Loucy (cell line): ENCODE measurements at regions not wholly inside any gene's neighbourhood (a gene's known extent, or its start where the extent isn't known, plus 50 kb on each side); places are given as distances from the start of the nearest gene placed in this dataset.

Experiments
- H2AFZ ChIP-seq: fragments of 200-600 bp; sonication (generic); 2 replicates; pipeline ENCODE4 v1.6.0; 2016; ENCODE audit warnings: antibody characterized with exemption, mild to moderate bottlenecking, low read length, moderate library complexity
- H3F3A ChIP-seq: fragments of 200-600 bp; 2 replicates; pipeline ENCODE4 v1.6.0; 2016; ENCODE audit warnings: antibody characterized with exemption, low read depth, mild to moderate bottlenecking
- H3K27me3 ChIP-seq: fragments of 200-600 bp; sonication (generic); 2 replicates; pipeline ENCODE4 v1.6.1; 2014; ENCODE audit warnings: low read length, mild to moderate bottlenecking; ENCODE audit not compliant: insufficient read depth, poor library complexity, severe bottlenecking
- H3K36me3 ChIP-seq: fragments of 200-600 bp; sonication (generic); 2 replicates; pipeline ENCODE4 v1.6.1; 2016; ENCODE audit warnings: low read length; ENCODE audit not compliant: insufficient read depth
- H3K4me1 ChIP-seq: fragments of 200-600 bp; sonication (generic); 2 replicates; pipeline ENCODE4 v1.5.1; 2014; ENCODE audit warnings: low read length, mild to moderate bottlenecking; ENCODE audit not compliant: insufficient read depth, poor library complexity, severe bottlenecking
- H3K4me2 ChIP-seq: fragments of 200-600 bp; sonication (generic); 2 replicates; pipeline ENCODE4 v1.6.0; 2014; ENCODE audit warnings: antibody characterized with exemption, low read length, low read depth, mild to moderate bottlenecking; ENCODE audit not compliant: poor library complexity, severe bottlenecking
- H3K4me3 ChIP-seq: fragments of 200-600 bp; sonication (generic); 2 replicates; pipeline ENCODE4 v1.5.1; 2014; ENCODE audit warnings: low read length, mild to moderate bottlenecking, mixed read lengths; ENCODE audit not compliant: poor library complexity, severe bottlenecking
- H3K79me2 ChIP-seq: fragments of 200-600 bp; sonication (generic); 2 replicates; pipeline ENCODE4 v1.6.1; 2014; ENCODE audit warnings: low read length; ENCODE audit not compliant: insufficient read depth
- H3K9ac ChIP-seq: fragments of 200-600 bp; sonication (generic); 2 replicates; pipeline ENCODE4 v1.6.0; 2014; ENCODE audit warnings: mild to moderate bottlenecking, low read depth, low read length, moderate library complexity; ENCODE audit not compliant: poor library complexity, severe bottlenecking
- H3K9me2 ChIP-seq: fragments of 200-600 bp; sonication (generic); replicated peaks from 2 replicates; pipeline ENCODE4 v1.6.1; 2016; ENCODE audit warnings: low read depth, low read length, mixed read lengths
- H3K9me3 ChIP-seq: fragments of 200-600 bp; sonication (generic); 2 replicates; pipeline ENCODE4 v1.6.1; 2014; ENCODE audit warnings: mild to moderate bottlenecking, antibody characterized with exemption, low read length, low read depth; ENCODE audit not compliant: insufficient read depth
- H4K20me1 ChIP-seq: fragments of 200-600 bp; sonication (generic); 2 replicates; pipeline ENCODE4 v1.6.0; 2014; ENCODE audit warnings: antibody characterized with exemption, low read length, mild to moderate bottlenecking; ENCODE audit not compliant: insufficient read depth, poor library complexity, severe bottlenecking
- CTCF ChIP-seq: fragments of 200-600 bp; sonication (generic); conservative IDR thresholded peaks from 2 replicates; pipeline ENCODE4 v1.5.1; 2014; ENCODE audit warnings: mild to moderate bottlenecking, antibody characterized with exemption, low read length
- EZH2phosphoT487 ChIP-seq: fragments of 200-600 bp; IDR thresholded peaks from 2 replicates; pipeline ENCODE4 v1.6.1; 2018; ENCODE audit warnings: antibody characterized with exemption, mild to moderate bottlenecking, moderate library complexity, borderline replicate concordance

GRCh38 chr12:25017336-25017735 is 68.4 kb upstream of the BCAT1 start:
- no peak for TF ChIP-seq CTCF
- no peak for TF ChIP-seq EZH2phosphoT487
- H3F3A ChIP-seq = no peaks in the 10 kb centered on the region
- no peaks in the 10 kb centered on the region for H4K20me1 ChIP-seq
- no peaks in the 10 kb centered on the region for H3K36me3 ChIP-seq
- H3K9me2 ChIP-seq = no peaks in the 10 kb centered on the region
- H3K27me3 ChIP-seq = no peaks in the 10 kb centered on the region
- no peak overlapping the region for H3K4me2 ChIP-seq
- no peak overlapping the region for H3K4me3 ChIP-seq
- no peak overlapping the region for H2AFZ ChIP-seq
- H3K79me2 ChIP-seq = no peaks in the 10 kb centered on the region
- no peak overlapping the region for H3K9ac ChIP-seq
- no peaks in the 10 kb centered on the region for H3K9me3 ChIP-seq
- no peaks in the 10 kb centered on the region for H3K4me1 ChIP-seq

- Histone ChIP-seq H4K20me1 (no peaks in the 10 kb centered on the region), H3K9me2 (no peaks in the 10 kb centered on the region), H3K27me3 (no peaks in the 10 kb centered on the region), H3K36me3 (no peaks in the 10 kb centered on the region), H3K4me3 (no peak overlapping the region), H3K4me2 (no peak overlapping the region), H2AFZ (no peak overlapping the region), H3K79me2 (no peaks in the 10 kb centered on the region), H3K9me3 (no peaks in the 10 kb centered on the region), H3K4me1 (no peaks in the 10 kb centered on the region), H3F3A (no peaks in the 10 kb centered on the region), H3K9ac (no peak overlapping the region)
- TF ChIP-seq CTCF (no peak), EZH2phosphoT487 (no peak)
Measured at GRCh38 chr12:25014961-25015360, 66.1 kb upstream of the BCAT1 start.

GRCh38 chr12:25013061-25013460 is 64.2 kb upstream of the BCAT1 start:
- H3F3A ChIP-seq = no peaks in the 10 kb centered on the region
- H3K79me2 ChIP-seq = no peaks in the 10 kb centered on the region
- no peaks in the 10 kb centered on the region for H3K36me3 ChIP-seq
- H2AFZ ChIP-seq = no peak overlapping the region
- no peak overlapping the region for H3K9ac ChIP-seq
- H3K9me3 ChIP-seq = no peaks in the 10 kb centered on the region
- no peak overlapping the region for H3K4me2 ChIP-seq
- no peaks in the 10 kb centered on the region for H3K9me2 ChIP-seq
- no peak for TF ChIP-seq EZH2phosphoT487
- TF ChIP-seq CTCF = no peak
- no peaks in the 10 kb centered on the region for H3K27me3 ChIP-seq
- no peaks in the 10 kb centered on the region for H4K20me1 ChIP-seq
- H3K4me3 ChIP-seq = no peak overlapping the region
- H3K4me1 ChIP-seq = no peaks in the 10 kb centered on the region
